ENCODE measurements at regions not wholly inside any gene's neighbourhood (a gene's known extent, or its start where the extent isn't known, plus 50 kb on each side); places are given as distances from the start of the nearest gene placed in this dataset.

GRCh38 chr14:84566109-84566508, 963.8 kb upstream of the FLRT2 start:
- no peak for DNase-seq (ENCODE audit: low read depth, low spot score)
- H3K27ac ChIP-seq (ENCODE audit: low read depth, low read length): no peak overlapping the region
- H3K4me3 ChIP-seq (ENCODE audit: low read depth, low read length): no peak overlapping the region
- ChIA-PET CTCF (no interaction called here), POLR2A (no interaction called here)
- H3K9me3 ChIP-seq (ENCODE audit: control insufficient read depth, insufficient read depth, low read length): no peaks in the 10 kb centered on the region
- H3K27me3 ChIP-seq (ENCODE audit: control insufficient read depth, insufficient read depth, low read length): no peaks in the 10 kb centered on the region
- TF ChIP-seq, protein P1, sequence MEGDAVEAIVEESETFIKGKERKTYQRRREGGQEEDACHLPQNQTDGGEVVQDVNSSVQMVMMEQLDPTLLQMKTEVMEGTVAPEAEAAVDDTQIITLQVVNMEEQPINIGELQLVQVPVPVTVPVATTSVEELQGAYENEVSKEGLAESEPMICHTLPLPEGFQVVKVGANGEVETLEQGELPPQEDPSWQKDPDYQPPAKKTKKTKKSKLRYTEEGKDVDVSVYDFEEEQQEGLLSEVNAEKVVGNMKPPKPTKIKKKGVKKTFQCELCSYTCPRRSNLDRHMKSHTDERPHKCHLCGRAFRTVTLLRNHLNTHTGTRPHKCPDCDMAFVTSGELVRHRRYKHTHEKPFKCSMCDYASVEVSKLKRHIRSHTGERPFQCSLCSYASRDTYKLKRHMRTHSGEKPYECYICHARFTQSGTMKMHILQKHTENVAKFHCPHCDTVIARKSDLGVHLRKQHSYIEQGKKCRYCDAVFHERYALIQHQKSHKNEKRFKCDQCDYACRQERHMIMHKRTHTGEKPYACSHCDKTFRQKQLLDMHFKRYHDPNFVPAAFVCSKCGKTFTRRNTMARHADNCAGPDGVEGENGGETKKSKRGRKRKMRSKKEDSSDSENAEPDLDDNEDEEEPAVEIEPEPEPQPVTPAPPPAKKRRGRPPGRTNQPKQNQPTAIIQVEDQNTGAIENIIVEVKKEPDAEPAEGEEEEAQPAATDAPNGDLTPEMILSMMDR (IDR thresholded peaks at IDR 0.05; ENCODE audit: low read depth, low read length): no peak

DNA sequence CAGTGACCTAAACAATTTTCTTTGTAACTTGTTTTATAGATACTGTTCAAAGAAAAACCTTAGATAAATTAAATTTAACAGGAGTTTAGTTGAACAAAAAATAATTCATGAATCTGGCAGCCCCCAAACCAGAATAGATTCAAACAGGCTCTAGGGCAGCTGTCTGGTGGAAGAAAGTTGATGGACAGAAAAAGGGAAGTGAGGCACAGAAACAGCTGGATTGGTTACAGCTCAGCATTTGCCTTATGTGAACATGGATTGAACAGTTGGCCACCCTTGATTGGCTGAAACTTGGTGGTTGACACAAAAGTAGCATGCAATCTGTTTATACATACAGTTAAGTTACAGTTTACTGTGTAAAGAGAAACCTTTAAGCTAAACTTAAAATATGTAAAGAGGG, 954.3 kb upstream of the FLRT2 start:
- TF ChIP-seq, protein P1 (IDR thresholded peaks at IDR 0.05; ENCODE audit: low read depth, low read length): no peak
- POLR2A ChIA-PET: no interaction called here

GRCh38 chr14:84579292-84579691, 950.7 kb upstream of the FLRT2 start:
- TF ChIP-seq, protein P1 (IDR thresholded peaks at IDR 0.05; ENCODE audit: low read depth, low read length): no peak
- CTCF ChIA-PET: no interaction called here
- Histone ChIP-seq H3K4me3 (ENCODE audit: low read depth, low read length) (no peak overlapping the region), H3K27me3 (ENCODE audit: control insufficient read depth, insufficient read depth, low read length) (no peaks in the 10 kb centered on the region), H3K27ac (ENCODE audit: low read depth, low read length) (no peak overlapping the region), H3K9me3 (ENCODE audit: control insufficient read depth, insufficient read depth, low read length) (no peaks in the 10 kb centered on the region)
- no peak for DNase-seq (ENCODE audit: low read depth, low spot score)
- POLR2A ChIA-PET: no interaction called here

More for the DNA sequence above, 954.3 kb upstream of the FLRT2 start:
- DNase-seq (ENCODE audit: low read depth, low spot score): no peak
- Histone ChIP-seq H3K27me3 (ENCODE audit: control insufficient read depth, insufficient read depth, low read length) (no peaks in the 10 kb centered on the region), H3K4me3 (ENCODE audit: low read depth, low read length) (no peak overlapping the region), H3K9me3 (ENCODE audit: control insufficient read depth, insufficient read depth, low read length) (no peaks in the 10 kb centered on the region), H3K27ac (ENCODE audit: low read depth, low read length) (no peak overlapping the region)
- CTCF ChIA-PET: no interaction called here

DNA sequence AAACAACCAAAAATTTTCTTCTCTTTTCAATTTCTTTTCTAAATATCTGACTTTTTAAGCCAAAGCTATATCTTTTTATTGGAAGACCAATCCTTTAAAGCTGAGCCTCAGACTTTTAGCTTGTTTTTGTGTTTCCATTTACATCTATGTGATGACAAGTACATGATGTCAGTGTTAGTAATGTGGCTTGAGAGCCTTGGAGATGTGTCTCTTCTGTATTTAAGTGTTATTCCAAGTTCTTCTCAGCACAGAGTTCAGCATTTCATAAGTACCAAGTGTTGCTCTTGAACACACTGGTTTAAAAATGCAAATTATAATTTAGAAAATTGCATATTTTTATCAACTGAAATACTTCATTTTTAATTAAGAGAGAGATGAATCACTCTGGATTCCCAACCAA, 948.9 kb upstream of the FLRT2 start:
- Histone ChIP-seq H3K27me3 (ENCODE audit: control insufficient read depth, insufficient read depth, low read length) (no peaks in the 10 kb centered on the region), H3K27ac (ENCODE audit: low read depth, low read length) (no peak overlapping the region), H3K9me3 (ENCODE audit: control insufficient read depth, insufficient read depth, low read length) (no peaks in the 10 kb centered on the region), H3K4me3 (ENCODE audit: low read depth, low read length) (no peak overlapping the region)
- ChIA-PET POLR2A (no interaction called here), CTCF (no interaction called here)
- TF ChIP-seq, protein P1 (IDR thresholded peaks at IDR 0.05; ENCODE audit: low read depth, low read length): no peak
- DNase-seq (ENCODE audit: low read depth, low spot score): no peak

- no peak for DNase-seq (ENCODE audit: low read depth, low spot score)
- Histone ChIP-seq H3K27me3 (ENCODE audit: control insufficient read depth, insufficient read depth, low read length) (no peaks in the 10 kb centered on the region), H3K4me3 (ENCODE audit: low read depth, low read length) (no peak overlapping the region), H3K9me3 (ENCODE audit: control insufficient read depth, insufficient read depth, low read length) (no peaks in the 10 kb centered on the region), H3K27ac (ENCODE audit: low read depth, low read length) (no peak overlapping the region)
- TF ChIP-seq, protein P1 (IDR thresholded peaks at IDR 0.05; ENCODE audit: low read depth, low read length): no peak
- ChIA-PET CTCF (no interaction called here), POLR2A (no interaction called here)
Observed at GRCh38 chr14:84584511-84584910, 945.4 kb upstream of the FLRT2 start.
